ENCODE measurements at regions not wholly inside any gene's neighbourhood (a gene's known extent, or its start where the extent isn't known, plus 50 kb on each side); places are given as distances from the start of the nearest gene placed in this dataset.

DNA sequence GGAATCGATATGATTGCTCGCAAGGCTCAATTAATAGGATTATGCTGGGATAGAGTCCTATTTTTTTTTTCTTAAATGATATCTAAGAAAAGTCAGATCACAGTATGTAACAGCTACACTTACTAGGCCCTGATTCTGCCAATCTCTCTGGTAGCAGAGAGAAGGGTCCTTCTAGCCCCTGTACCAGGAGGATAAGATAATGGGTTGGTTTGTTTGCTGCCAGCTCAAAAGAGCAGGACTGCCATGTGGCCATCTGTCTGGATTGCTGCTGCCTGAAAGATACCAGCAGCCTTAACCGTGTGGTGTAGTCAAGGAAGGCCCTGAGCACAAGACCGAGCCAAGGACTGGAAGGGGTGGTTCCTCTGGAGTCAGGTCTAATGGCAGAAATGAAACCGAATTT lies 236.4 kb downstream of the KLF13 start:
- TF ChIP-seq, protein P1, sequence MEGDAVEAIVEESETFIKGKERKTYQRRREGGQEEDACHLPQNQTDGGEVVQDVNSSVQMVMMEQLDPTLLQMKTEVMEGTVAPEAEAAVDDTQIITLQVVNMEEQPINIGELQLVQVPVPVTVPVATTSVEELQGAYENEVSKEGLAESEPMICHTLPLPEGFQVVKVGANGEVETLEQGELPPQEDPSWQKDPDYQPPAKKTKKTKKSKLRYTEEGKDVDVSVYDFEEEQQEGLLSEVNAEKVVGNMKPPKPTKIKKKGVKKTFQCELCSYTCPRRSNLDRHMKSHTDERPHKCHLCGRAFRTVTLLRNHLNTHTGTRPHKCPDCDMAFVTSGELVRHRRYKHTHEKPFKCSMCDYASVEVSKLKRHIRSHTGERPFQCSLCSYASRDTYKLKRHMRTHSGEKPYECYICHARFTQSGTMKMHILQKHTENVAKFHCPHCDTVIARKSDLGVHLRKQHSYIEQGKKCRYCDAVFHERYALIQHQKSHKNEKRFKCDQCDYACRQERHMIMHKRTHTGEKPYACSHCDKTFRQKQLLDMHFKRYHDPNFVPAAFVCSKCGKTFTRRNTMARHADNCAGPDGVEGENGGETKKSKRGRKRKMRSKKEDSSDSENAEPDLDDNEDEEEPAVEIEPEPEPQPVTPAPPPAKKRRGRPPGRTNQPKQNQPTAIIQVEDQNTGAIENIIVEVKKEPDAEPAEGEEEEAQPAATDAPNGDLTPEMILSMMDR (IDR thresholded peaks at IDR 0.05) = no peak
- no peak for TF ChIP-seq POLR2A (IDR thresholded peaks at IDR 0.05)
- no peak for TF ChIP-seq POLR2AphosphoS5 (IDR thresholded peaks at IDR 0.05)
- TF ChIP-seq EP300 (IDR thresholded peaks at IDR 0.05; ENCODE audit: low read depth) = no peak

Data from transverse colon (tissue), 4 donors.